Right atrium auricular region (tissue), 2 donors: ENCODE measurements at regions not wholly inside any gene's neighbourhood (a gene's known extent, or its start where the extent isn't known, plus 50 kb on each side); places are given as distances from the start of the nearest gene placed in this dataset.

Experiments used
- DNase-seq: peaks from one replicate; pipeline ENCODE4 v3.0.0-alpha.2; 2019; ENCODE audit warnings: low spot score
- H3K27ac ChIP-seq, 2 donors: fragments of 200-600 bp; sonication (generic); 1 replicate in 1 of 2; 2 replicates in 1 of 2; pipeline ENCODE4 v1.5.1; 2016 to 2019
- H3K27me3 ChIP-seq, 2 donors: fragments of 200-600 bp; sonication (generic); one replicate each; pipeline versions ENCODE4 v1.5.1 to v1.6.0; 2017 to 2019
- H3K36me3 ChIP-seq: fragments of 200-600 bp; sonication (generic); one replicate; pipeline ENCODE4 v1.5.1; 2016
- H3K4me1 ChIP-seq, 2 donors: fragments of 200-600 bp; sonication (generic); one replicate each; pipeline versions ENCODE4 v1.5.1 to v1.6.0; 2017 to 2019
- H3K4me3 ChIP-seq, 2 donors: fragments of 200-600 bp; sonication (generic); 1 replicate in 1 of 2; 2 replicates in 1 of 2; pipeline ENCODE4 v1.5.1; 2017 to 2019; ENCODE audit warnings: mild to moderate bottlenecking in 1 of 2, moderate library complexity in 1 of 2
- H3K9me3 ChIP-seq, 2 donors: fragments of 200-600 bp; sonication (generic); one replicate each; pipeline ENCODE4 v1.5.1; 2019
- CTCF ChIP-seq, 2 donors: fragments of 200-600 bp; sonication (generic); IDR thresholded peaks; one replicate each; pipeline ENCODE4 v1.5.1; 2019; ENCODE audit warnings: antibody characterized with exemption in 2 of 2

DNA sequence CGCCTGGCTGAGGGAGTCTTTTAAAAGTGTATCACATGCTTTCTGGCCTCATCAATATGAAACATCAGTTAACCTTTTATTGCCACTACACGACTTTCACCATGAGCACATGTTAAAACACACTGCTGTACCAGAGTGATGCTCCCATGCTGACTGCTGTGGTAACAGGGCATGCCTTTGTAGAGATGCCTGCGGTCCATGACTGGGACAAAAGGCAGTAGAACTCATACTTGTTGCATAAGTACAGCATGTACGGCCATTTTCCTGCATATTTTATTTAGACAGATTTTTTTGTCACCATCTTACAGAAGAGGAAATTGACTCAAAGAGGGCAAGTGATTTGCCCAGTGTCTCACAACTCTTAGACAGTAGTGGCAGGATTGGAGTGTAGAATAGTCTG is 105.7 kb upstream of the ADAMTSL1 start:
- no peak for TF ChIP-seq CTCF (IDR thresholded peaks at IDR 0.05)
- no peak for DNase-seq
- no peak overlapping the region for H3K27ac ChIP-seq

DNA sequence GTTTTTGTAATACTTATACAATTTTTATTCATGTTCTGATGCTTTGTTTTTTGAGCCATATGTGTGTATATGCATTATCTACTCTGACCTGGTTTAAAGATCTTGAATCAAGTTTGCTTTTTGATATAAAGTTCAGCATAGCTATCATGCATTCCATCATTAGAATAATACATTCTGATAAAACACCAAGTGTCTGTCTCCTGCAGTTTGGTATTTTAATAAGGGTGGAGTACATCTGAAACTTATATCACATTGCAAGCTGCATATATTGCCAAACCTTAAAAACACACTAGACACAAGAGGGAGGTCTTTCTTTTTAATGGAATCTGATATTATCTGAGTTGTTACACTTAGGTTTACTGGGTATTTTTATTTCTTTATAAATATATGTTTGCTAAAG is 102.8 kb upstream of the ADAMTSL1 start:
- H3K27ac ChIP-seq: no peak overlapping the region
- H3K4me1 ChIP-seq: no peaks in the 10 kb centered on the region
- no peaks in the 10 kb centered on the region for H3K9me3 ChIP-seq
- DNase-seq: no peak
- H3K36me3 ChIP-seq: no peaks in the 10 kb centered on the region
- no peak for TF ChIP-seq CTCF (IDR thresholded peaks at IDR 0.05)
- H3K4me3 ChIP-seq: no peak overlapping the region
- no peaks in the 10 kb centered on the region for H3K27me3 ChIP-seq

More for the DNA sequence above, 105.7 kb upstream of the ADAMTSL1 start:
- Histone ChIP-seq H3K4me1 (peaks cover 0 to 2% of the 10 kb centered on the region in 2 donors), H3K9me3 (no peaks in the 10 kb centered on the region), H3K36me3 (no peaks in the 10 kb centered on the region), H3K27me3 (no peaks in the 10 kb centered on the region), H3K4me3 (no peak overlapping the region)

GRCh38 chr9:18371621-18372020 is 102.3 kb upstream of the ADAMTSL1 start:
- no peaks in the 10 kb centered on the region for H3K27me3 ChIP-seq
- H3K9me3 ChIP-seq: no peaks in the 10 kb centered on the region
- no peak overlapping the region for H3K4me3 ChIP-seq
- H3K4me1 ChIP-seq: no peaks in the 10 kb centered on the region
- H3K27ac ChIP-seq: no peak overlapping the region
- no peaks in the 10 kb centered on the region for H3K36me3 ChIP-seq
- TF ChIP-seq CTCF (IDR thresholded peaks at IDR 0.05): no peak
- DNase-seq: no peak

GRCh38 chr9:18379073-18379811 is 94.7 kb upstream of the ADAMTSL1 start:
- no peaks in the 10 kb centered on the region for H3K27me3 ChIP-seq
- no peak for TF ChIP-seq CTCF (IDR thresholded peaks at IDR 0.05)
- H3K4me1 ChIP-seq: no peaks in the 10 kb centered on the region
- no peaks in the 10 kb centered on the region for H3K36me3 ChIP-seq
- no peak for DNase-seq
- H3K4me3 ChIP-seq: no peak overlapping the region
- no peaks in the 10 kb centered on the region for H3K9me3 ChIP-seq
- H3K27ac ChIP-seq: no peak overlapping the region

DNA sequence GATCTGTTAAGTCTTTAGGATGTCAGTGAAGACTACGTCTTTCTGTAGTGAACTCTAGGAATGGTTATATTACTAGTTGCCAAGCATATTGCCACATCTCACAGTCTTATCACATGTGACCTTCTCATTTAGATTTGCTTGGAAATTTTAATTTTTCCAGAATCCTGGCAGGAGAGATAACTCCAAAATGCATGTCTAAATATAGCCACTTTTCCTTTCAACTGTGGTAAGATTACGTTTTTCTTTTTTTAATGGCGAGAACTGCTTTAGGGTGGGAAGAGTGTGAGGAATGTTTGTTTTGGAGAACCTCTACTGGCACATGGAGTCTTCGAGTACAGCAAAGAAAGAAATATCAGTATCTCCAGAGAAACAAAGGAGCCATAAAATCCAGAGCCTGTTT is 91.7 kb upstream of the ADAMTSL1 start:
- no peaks in the 10 kb centered on the region for H3K4me1 ChIP-seq
- no peak for DNase-seq
- TF ChIP-seq CTCF (IDR thresholded peaks at IDR 0.05): no peak
- no peak overlapping the region for H3K4me3 ChIP-seq
- H3K27ac ChIP-seq: no peak overlapping the region
- H3K27me3 ChIP-seq: no peaks in the 10 kb centered on the region
- no peaks in the 10 kb centered on the region for H3K36me3 ChIP-seq
- H3K9me3 ChIP-seq: no peaks in the 10 kb centered on the region

DNA sequence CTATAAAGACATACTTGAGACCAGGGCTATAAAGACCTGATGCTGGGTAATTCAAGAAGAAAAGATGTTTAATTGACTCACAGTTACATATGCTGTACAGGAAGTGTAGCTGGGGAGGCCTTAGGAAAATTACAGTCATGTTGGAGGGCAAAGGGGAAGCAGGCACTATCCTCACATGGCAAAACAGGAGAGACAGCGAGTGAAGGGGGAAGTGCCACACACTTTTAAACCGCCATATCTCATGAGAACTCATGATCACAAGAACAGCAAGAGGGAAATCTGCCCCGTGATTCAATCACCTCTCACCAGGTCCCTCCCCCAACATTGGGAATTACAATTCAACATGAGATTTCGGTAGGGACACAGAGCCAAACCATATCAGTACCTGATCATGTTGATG is 89.9 kb upstream of the ADAMTSL1 start:
- Histone ChIP-seq H3K9me3 (no peaks in the 10 kb centered on the region), H3K4me3 (no peak overlapping the region), H3K4me1 (no peaks in the 10 kb centered on the region), H3K36me3 (no peaks in the 10 kb centered on the region), H3K27ac (no peak overlapping the region), H3K27me3 (no peaks in the 10 kb centered on the region)
- no peak for TF ChIP-seq CTCF (IDR thresholded peaks at IDR 0.05)
- no peak for DNase-seq
